Endothelial cell of umbilical vein (primary cell): ENCODE measurements at regions not wholly inside any gene's neighbourhood (a gene's known extent, or its start where the extent isn't known, plus 50 kb on each side); places are given as distances from the start of the nearest gene placed in this dataset.

Experiments used
- POLR2AphosphoS5 ChIP-seq: IDR thresholded peaks from 2 replicates; pipeline ENCODE4 v1.6.1; 2012; ENCODE audit warnings: low read depth, mild to moderate bottlenecking, control low read depth, low read length, moderate library complexity; ENCODE audit not compliant: insufficient read depth
- TF ChIP-seq, protein P1 (sequence below), 2 donors: IDR thresholded peaks; 1 replicate in 1 of 2; 2 replicates in 1 of 2; pipeline ENCODE4 v1.5.1; 2011; ENCODE audit warnings: low read length in 2 of 2, mild to moderate bottlenecking in 2 of 2, moderate library complexity in 2 of 2, control low read depth in 1 of 2, inconsistent platforms in 1 of 2, low read depth in 1 of 2; ENCODE audit not compliant: insufficient read depth in 1 of 2; ENCODE audit errors: extremely low read depth in 1 of 2

DNA sequence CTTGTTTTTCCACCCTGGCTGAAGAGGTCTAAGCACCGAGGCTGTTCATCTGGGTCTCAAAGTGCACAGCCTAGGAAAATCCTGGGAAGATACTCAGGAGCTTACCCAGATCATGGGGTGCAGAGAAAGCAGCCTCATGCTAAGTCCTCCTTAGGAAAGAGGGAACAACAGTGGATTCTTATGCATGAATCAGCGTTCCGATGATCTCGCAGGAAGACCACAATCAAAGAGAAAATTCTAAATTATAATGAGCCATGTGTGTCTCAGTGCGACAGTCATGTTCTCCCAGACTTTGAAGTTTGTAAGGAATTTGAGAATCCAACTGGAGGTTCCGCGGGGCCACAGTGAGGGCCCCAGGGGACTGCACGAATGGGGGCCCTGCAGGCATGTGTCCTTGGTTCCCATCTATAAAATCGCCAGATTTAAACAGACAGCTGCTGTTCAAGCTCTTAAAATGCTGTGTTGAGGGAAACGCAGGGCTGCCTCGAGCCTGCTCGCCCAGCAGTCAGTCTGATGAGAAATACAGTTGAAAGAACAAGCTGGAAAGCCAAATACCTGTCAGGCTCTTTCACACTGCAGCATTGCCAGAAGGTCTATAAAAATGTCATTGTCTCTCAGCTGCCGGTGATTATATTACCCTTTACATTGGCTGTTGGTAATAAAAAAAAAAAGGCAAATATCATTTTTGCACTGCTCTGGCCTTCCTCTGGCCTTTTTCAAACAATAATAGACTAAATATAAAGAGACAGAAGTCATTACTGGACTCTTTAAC is 152.1 kb downstream of the PMP22 start:
- TF ChIP-seq, protein P1, sequence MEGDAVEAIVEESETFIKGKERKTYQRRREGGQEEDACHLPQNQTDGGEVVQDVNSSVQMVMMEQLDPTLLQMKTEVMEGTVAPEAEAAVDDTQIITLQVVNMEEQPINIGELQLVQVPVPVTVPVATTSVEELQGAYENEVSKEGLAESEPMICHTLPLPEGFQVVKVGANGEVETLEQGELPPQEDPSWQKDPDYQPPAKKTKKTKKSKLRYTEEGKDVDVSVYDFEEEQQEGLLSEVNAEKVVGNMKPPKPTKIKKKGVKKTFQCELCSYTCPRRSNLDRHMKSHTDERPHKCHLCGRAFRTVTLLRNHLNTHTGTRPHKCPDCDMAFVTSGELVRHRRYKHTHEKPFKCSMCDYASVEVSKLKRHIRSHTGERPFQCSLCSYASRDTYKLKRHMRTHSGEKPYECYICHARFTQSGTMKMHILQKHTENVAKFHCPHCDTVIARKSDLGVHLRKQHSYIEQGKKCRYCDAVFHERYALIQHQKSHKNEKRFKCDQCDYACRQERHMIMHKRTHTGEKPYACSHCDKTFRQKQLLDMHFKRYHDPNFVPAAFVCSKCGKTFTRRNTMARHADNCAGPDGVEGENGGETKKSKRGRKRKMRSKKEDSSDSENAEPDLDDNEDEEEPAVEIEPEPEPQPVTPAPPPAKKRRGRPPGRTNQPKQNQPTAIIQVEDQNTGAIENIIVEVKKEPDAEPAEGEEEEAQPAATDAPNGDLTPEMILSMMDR (IDR thresholded peaks at IDR 0.05; ENCODE audit: extremely low read depth in 1 of 2, insufficient read depth in 1 of 2, low read depth in 1 of 2, low read length in 2 of 2): no peak
- no peak for TF ChIP-seq POLR2AphosphoS5
